ENCODE measurements at regions not wholly inside any gene's neighbourhood (a gene's known extent, or its start where the extent isn't known, plus 50 kb on each side); places are given as distances from the start of the nearest gene placed in this dataset.

DNA sequence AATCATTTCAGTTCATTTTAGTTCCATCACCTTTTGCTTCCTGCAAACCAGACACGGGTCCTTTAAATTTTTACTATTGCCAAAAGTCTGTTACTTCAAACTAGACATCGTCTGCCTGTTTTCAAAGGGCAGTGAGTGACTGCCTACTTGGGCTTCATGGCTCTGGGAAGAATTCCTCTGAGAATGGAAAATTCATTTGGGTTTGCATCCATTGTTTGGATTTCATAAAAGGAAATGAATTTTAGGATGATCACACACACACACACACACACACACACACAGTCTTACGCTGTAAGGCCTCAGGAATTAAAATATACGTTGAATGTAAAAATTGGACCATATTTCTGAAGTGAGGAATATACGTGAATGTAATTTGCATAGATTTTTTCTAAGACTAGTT lies 1584.3 kb upstream of the ACVR2A start:
- H2BK12ac ChIP-seq (ENCODE audit: low read length in 2 of 2) = no peak overlapping the region
- 100% methylated on average over 1 of the region's 5 CpGs for WGBS
- H4K8ac ChIP-seq (ENCODE audit: low read length) = no peak overlapping the region
- H2AFZ ChIP-seq (ENCODE audit: low read depth, low read length) = no peak overlapping the region
- H4K91ac ChIP-seq (ENCODE audit: low read length) = no peak overlapping the region
- H3K14ac ChIP-seq (ENCODE audit: low read length in 2 of 2) = no peak overlapping the region
- H3K23ac ChIP-seq (ENCODE audit: low read length in 2 of 2) = no peak overlapping the region
- no peak overlapping the region for H3K4me3 ChIP-seq (ENCODE audit: insufficient read depth in 1 of 2, low read depth in 1 of 2, low read length in 2 of 2)
- H3K4me1 ChIP-seq (ENCODE audit: control insufficient read depth, insufficient read depth, low read depth, low read length) = no peaks in the 10 kb centered on the region
- no peaks in the 10 kb centered on the region for H3K36me3 ChIP-seq (ENCODE audit: control insufficient read depth in 1 of 2, insufficient read depth in 2 of 2, low read depth in 1 of 2, low read length in 2 of 2)
- no peak overlapping the region for H3K18ac ChIP-seq (ENCODE audit: low read depth in 1 of 2, low read length in 2 of 2)
- H3K9me3 ChIP-seq (ENCODE audit: control insufficient read depth, low read length) = no peaks in the 10 kb centered on the region
- no peak overlapping the region for H3K4me2 ChIP-seq (ENCODE audit: low read length, poor library complexity, severe bottlenecking)
- H2BK120ac ChIP-seq (ENCODE audit: low read depth, low read length) = no peak overlapping the region
- H3K27me3 ChIP-seq (ENCODE audit: control insufficient read depth in 1 of 2, insufficient read depth in 1 of 2, low read length in 2 of 2) = no peaks in the 10 kb centered on the region
- no peak overlapping the region for H3K9ac ChIP-seq (ENCODE audit: low read length)
- H2AK5ac ChIP-seq (ENCODE audit: low read length, severe bottlenecking) = no peak overlapping the region
- no peak for DNase-seq
- no peak overlapping the region for H2BK15ac ChIP-seq (ENCODE audit: low read depth, poor library complexity, severe bottlenecking)
- no peak overlapping the region for H2BK5ac ChIP-seq (ENCODE audit: low read depth, low read length, poor library complexity, severe bottlenecking)
- no peaks in the 10 kb centered on the region for H3K79me1 ChIP-seq (replicated peaks; ENCODE audit: low read length, poor library complexity, severe bottlenecking)
- no peak overlapping the region for H3K27ac ChIP-seq (ENCODE audit: low read length, poor library complexity, severe bottlenecking)
- H3K4ac ChIP-seq (ENCODE audit: low read depth in 1 of 2, low read length in 2 of 2) = no peak overlapping the region

DNA sequence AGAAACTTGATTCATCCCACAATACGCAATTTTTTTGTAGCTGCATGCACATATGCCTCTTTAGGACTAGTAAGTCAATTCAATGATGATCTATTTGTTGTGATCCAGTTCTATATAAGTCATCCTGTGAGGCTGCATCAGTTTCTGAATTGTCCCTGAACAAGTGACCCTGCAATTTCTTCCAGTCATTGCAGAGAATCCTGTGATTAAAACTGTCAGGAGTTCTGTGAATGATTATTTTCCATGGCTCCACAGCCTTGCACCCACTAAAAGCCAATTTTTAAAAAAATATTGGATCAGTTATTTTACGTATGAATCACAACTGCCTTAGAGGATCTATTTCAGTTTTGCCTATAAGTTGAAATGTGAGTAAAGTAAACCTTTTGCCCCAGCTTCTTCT lies 1585.0 kb upstream of the ACVR2A start:
- 100% methylated on average over 1 of the region's 2 CpGs for WGBS
- no peak overlapping the region for H3K27ac ChIP-seq (ENCODE audit: low read length, poor library complexity, severe bottlenecking)
- no peaks in the 10 kb centered on the region for H3K36me3 ChIP-seq (ENCODE audit: control insufficient read depth in 1 of 2, insufficient read depth in 2 of 2, low read depth in 1 of 2, low read length in 2 of 2)
- H3K4me3 ChIP-seq (ENCODE audit: insufficient read depth in 1 of 2, low read depth in 1 of 2, low read length in 2 of 2) = no peak overlapping the region
- H3K18ac ChIP-seq (ENCODE audit: low read depth in 1 of 2, low read length in 2 of 2) = no peak overlapping the region
- H3K14ac ChIP-seq (ENCODE audit: low read length in 2 of 2) = no peak overlapping the region
- no peaks in the 10 kb centered on the region for H3K27me3 ChIP-seq (ENCODE audit: control insufficient read depth in 1 of 2, insufficient read depth in 1 of 2, low read length in 2 of 2)
- H2BK5ac ChIP-seq (ENCODE audit: low read depth, low read length, poor library complexity, severe bottlenecking) = no peak overlapping the region
- H3K23ac ChIP-seq (ENCODE audit: low read length in 2 of 2) = no peak overlapping the region
- H2AK5ac ChIP-seq (ENCODE audit: low read length, severe bottlenecking) = no peak overlapping the region
- no peak overlapping the region for H2BK15ac ChIP-seq (ENCODE audit: low read depth, poor library complexity, severe bottlenecking)
- H4K8ac ChIP-seq (ENCODE audit: low read length) = no peak overlapping the region
- no peak overlapping the region for H4K91ac ChIP-seq (ENCODE audit: low read length)
- no peaks in the 10 kb centered on the region for H3K4me1 ChIP-seq (ENCODE audit: control insufficient read depth, insufficient read depth, low read depth, low read length)
- H2BK120ac ChIP-seq (ENCODE audit: low read depth, low read length) = no peak overlapping the region
- no peaks in the 10 kb centered on the region for H3K9me3 ChIP-seq (ENCODE audit: control insufficient read depth, low read length)
- no peak overlapping the region for H2BK12ac ChIP-seq (ENCODE audit: low read length in 2 of 2)
- H3K79me1 ChIP-seq (replicated peaks; ENCODE audit: low read length, poor library complexity, severe bottlenecking) = no peaks in the 10 kb centered on the region
- no peak for DNase-seq
- H3K9ac ChIP-seq (ENCODE audit: low read length) = no peak overlapping the region
- H2AFZ ChIP-seq (ENCODE audit: low read depth, low read length) = no peak overlapping the region
- H3K4me2 ChIP-seq (ENCODE audit: low read length, poor library complexity, severe bottlenecking) = no peak overlapping the region
- H3K4ac ChIP-seq (ENCODE audit: low read depth in 1 of 2, low read length in 2 of 2) = no peak overlapping the region

DNA sequence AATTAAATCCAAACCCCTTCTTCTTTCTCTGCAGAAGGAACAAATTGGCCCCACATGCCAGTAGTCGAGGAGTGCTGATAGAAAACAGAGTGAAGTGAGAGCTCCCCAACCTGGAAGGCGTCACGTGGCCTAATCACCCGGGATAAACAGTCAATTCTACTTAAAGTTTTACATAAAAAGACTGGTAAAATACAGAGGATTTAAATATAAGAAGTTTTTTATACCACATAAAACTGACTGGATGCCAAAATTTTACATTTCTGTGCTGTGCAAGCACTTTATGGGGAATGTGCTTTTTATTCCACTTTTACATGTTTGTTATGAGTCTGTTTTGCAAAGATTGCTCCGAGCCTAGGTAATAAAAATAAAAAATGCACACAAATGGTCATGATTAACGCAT lies 1586.8 kb upstream of the ACVR2A start:
- no peak overlapping the region for H2BK5ac ChIP-seq (ENCODE audit: low read depth, low read length, poor library complexity, severe bottlenecking)
- H3K27ac ChIP-seq (ENCODE audit: low read length, poor library complexity, severe bottlenecking) = no peak overlapping the region
- no peak for DNase-seq
- H3K4me1 ChIP-seq (ENCODE audit: control insufficient read depth, insufficient read depth, low read depth, low read length) = no peaks in the 10 kb centered on the region
- no peaks in the 10 kb centered on the region for H3K79me1 ChIP-seq (replicated peaks; ENCODE audit: low read length, poor library complexity, severe bottlenecking)
- H3K4me3 ChIP-seq (ENCODE audit: insufficient read depth in 1 of 2, low read depth in 1 of 2, low read length in 2 of 2) = no peak overlapping the region
- H3K27me3 ChIP-seq (ENCODE audit: control insufficient read depth in 1 of 2, insufficient read depth in 1 of 2, low read length in 2 of 2) = no peaks in the 10 kb centered on the region
- no peak overlapping the region for H4K91ac ChIP-seq (ENCODE audit: low read length)
- H3K9ac ChIP-seq (ENCODE audit: low read length) = no peak overlapping the region
- H2AFZ ChIP-seq (ENCODE audit: low read depth, low read length) = no peak overlapping the region
- no peak overlapping the region for H2BK12ac ChIP-seq (ENCODE audit: low read length in 2 of 2)
- H3K18ac ChIP-seq (ENCODE audit: low read depth in 1 of 2, low read length in 2 of 2) = no peak overlapping the region
- no peak overlapping the region for H3K14ac ChIP-seq (ENCODE audit: low read length in 2 of 2)
- no peaks in the 10 kb centered on the region for H3K36me3 ChIP-seq (ENCODE audit: control insufficient read depth in 1 of 2, insufficient read depth in 2 of 2, low read depth in 1 of 2, low read length in 2 of 2)
- no peaks in the 10 kb centered on the region for H3K9me3 ChIP-seq (ENCODE audit: control insufficient read depth, low read length)
- no peak overlapping the region for H2BK15ac ChIP-seq (ENCODE audit: low read depth, poor library complexity, severe bottlenecking)
- H3K23ac ChIP-seq (ENCODE audit: low read length in 2 of 2) = no peak overlapping the region
- H2BK120ac ChIP-seq (ENCODE audit: low read depth, low read length) = no peak overlapping the region
- H4K8ac ChIP-seq (ENCODE audit: low read length) = no peak overlapping the region
- H3K4ac ChIP-seq (ENCODE audit: low read depth in 1 of 2, low read length in 2 of 2) = no peak overlapping the region
- no peak overlapping the region for H2AK5ac ChIP-seq (ENCODE audit: low read length, severe bottlenecking)
- H3K4me2 ChIP-seq (ENCODE audit: low read length, poor library complexity, severe bottlenecking) = no peak overlapping the region
- WGBS = no CpG with 5 or more reads among the region's 6 CpGs

DNA sequence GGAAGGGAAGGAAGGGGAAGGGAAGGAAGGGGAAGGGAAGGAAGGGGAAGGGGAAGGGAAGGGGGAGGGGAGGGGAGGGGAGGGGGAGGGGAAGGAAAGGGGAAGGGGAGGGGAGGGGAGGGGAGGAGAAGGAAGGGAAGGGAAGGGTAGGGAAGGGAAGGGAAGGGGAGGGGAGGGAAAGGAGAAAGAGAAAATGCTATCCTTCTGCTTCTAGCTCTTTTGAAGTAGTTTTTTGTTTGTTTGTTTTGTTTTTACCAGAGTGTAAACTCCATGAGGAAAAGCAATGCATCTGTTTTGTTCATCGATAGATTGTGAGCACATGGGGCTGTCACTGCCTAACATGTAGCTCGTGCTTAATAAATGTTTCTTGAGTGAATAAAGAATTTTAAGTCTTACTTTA lies 1592.7 kb upstream of the ACVR2A start:
- no peak overlapping the region for H2BK120ac ChIP-seq (ENCODE audit: low read depth, low read length)
- H2BK5ac ChIP-seq (ENCODE audit: low read depth, low read length, poor library complexity, severe bottlenecking) = no peak overlapping the region
- no peak overlapping the region for H4K91ac ChIP-seq (ENCODE audit: low read length)
- no peak overlapping the region for H3K14ac ChIP-seq (ENCODE audit: low read length in 2 of 2)
- no peak overlapping the region for H3K4me2 ChIP-seq (ENCODE audit: low read length, poor library complexity, severe bottlenecking)
- WGBS = 95% methylated on average over 1 of the region's 2 CpGs
- no peak overlapping the region for H2BK12ac ChIP-seq (ENCODE audit: low read length in 2 of 2)
- no peak overlapping the region for H2AFZ ChIP-seq (ENCODE audit: low read depth, low read length)
- H3K79me1 ChIP-seq (replicated peaks; ENCODE audit: low read length, poor library complexity, severe bottlenecking) = no peaks in the 10 kb centered on the region
- H3K27ac ChIP-seq (ENCODE audit: low read length, poor library complexity, severe bottlenecking) = no peak overlapping the region
- H3K23ac ChIP-seq (ENCODE audit: low read length in 2 of 2) = no peak overlapping the region
- no peak overlapping the region for H2BK15ac ChIP-seq (ENCODE audit: low read depth, poor library complexity, severe bottlenecking)
- H3K4me1 ChIP-seq (ENCODE audit: control insufficient read depth, insufficient read depth, low read depth, low read length) = no peaks in the 10 kb centered on the region
- no peak overlapping the region for H3K4me3 ChIP-seq (ENCODE audit: insufficient read depth in 1 of 2, low read depth in 1 of 2, low read length in 2 of 2)
- no peak overlapping the region for H3K18ac ChIP-seq (ENCODE audit: low read depth in 1 of 2, low read length in 2 of 2)
- no peak overlapping the region for H3K4ac ChIP-seq (ENCODE audit: low read depth in 1 of 2, low read length in 2 of 2)
- no peak overlapping the region for H3K9ac ChIP-seq (ENCODE audit: low read length)
- no peak overlapping the region for H4K8ac ChIP-seq (ENCODE audit: low read length)
- no peaks in the 10 kb centered on the region for H3K9me3 ChIP-seq (ENCODE audit: control insufficient read depth, low read length)
- no peak for DNase-seq
- no peaks in the 10 kb centered on the region for H3K27me3 ChIP-seq (ENCODE audit: control insufficient read depth in 1 of 2, insufficient read depth in 1 of 2, low read length in 2 of 2)
- H3K36me3 ChIP-seq (ENCODE audit: control insufficient read depth in 1 of 2, insufficient read depth in 2 of 2, low read depth in 1 of 2, low read length in 2 of 2) = no peaks in the 10 kb centered on the region
- no peak overlapping the region for H2AK5ac ChIP-seq (ENCODE audit: low read length, severe bottlenecking)
